ENCODE measurements at regions not wholly inside any gene's neighbourhood (a gene's known extent, or its start where the extent isn't known, plus 50 kb on each side); places are given as distances from the start of the nearest gene placed in this dataset.

DNA sequence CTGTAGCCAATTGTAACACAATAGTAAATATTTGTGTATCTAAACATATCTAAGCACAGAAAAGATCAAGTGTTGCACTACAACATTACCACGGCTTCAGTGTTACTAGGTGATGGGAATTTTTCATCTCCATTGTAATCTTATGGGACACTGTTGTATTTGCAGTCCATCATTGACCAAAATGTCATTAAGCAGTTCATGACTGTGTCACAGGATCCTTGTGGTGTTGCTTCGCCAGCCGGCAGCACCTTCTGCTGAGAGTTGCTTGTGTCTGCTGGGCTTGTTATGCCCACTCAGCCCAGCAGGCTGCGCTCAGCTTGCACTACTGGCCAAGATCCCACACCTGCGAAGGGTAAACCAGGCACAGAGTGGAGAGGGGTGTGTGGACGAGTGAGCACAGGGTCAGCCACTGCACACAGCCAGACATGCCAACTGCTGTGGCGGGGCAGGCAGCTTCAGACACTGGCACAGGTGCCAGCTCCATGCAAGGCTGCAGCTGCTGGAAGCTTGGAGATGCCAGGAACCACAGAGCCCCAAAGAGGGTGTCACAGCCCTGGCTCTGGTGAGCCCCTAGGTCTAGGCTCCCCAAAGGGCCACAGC, 273.7 kb downstream of the CETN3 start:
- Histone ChIP-seq H2AFZ (ENCODE audit: low read depth, low read length) (no peak overlapping the region), H3K36me3 (ENCODE audit: insufficient read depth, low read length) (no peaks in the 10 kb centered on the region), H3K9me3 (ENCODE audit: low read length) (no peaks in the 10 kb centered on the region), H3K27ac (ENCODE audit: low read length) (no peak overlapping the region), H3K79me2 (replicated peaks; ENCODE audit: insufficient read depth, low read length) (no peaks in the 10 kb centered on the region), H3K4me2 (ENCODE audit: low read length) (no peak overlapping the region), H3F3A (ENCODE audit: insufficient read depth, low read length, poor library complexity, severe bottlenecking) (no peaks in the 10 kb centered on the region), H4K20me1 (ENCODE audit: insufficient read depth) (no peaks in the 10 kb centered on the region), H3K4me3 (ENCODE audit: low read length) (no peak overlapping the region), H3K9me2 (ENCODE audit: insufficient read depth, low read length) (no peaks in the 10 kb centered on the region), H3K9ac (ENCODE audit: low read length) (no peak overlapping the region), H3K27me3 (ENCODE audit: insufficient read depth, low read depth, low read length) (no peaks in the 10 kb centered on the region)
- TF ChIP-seq, protein P1, sequence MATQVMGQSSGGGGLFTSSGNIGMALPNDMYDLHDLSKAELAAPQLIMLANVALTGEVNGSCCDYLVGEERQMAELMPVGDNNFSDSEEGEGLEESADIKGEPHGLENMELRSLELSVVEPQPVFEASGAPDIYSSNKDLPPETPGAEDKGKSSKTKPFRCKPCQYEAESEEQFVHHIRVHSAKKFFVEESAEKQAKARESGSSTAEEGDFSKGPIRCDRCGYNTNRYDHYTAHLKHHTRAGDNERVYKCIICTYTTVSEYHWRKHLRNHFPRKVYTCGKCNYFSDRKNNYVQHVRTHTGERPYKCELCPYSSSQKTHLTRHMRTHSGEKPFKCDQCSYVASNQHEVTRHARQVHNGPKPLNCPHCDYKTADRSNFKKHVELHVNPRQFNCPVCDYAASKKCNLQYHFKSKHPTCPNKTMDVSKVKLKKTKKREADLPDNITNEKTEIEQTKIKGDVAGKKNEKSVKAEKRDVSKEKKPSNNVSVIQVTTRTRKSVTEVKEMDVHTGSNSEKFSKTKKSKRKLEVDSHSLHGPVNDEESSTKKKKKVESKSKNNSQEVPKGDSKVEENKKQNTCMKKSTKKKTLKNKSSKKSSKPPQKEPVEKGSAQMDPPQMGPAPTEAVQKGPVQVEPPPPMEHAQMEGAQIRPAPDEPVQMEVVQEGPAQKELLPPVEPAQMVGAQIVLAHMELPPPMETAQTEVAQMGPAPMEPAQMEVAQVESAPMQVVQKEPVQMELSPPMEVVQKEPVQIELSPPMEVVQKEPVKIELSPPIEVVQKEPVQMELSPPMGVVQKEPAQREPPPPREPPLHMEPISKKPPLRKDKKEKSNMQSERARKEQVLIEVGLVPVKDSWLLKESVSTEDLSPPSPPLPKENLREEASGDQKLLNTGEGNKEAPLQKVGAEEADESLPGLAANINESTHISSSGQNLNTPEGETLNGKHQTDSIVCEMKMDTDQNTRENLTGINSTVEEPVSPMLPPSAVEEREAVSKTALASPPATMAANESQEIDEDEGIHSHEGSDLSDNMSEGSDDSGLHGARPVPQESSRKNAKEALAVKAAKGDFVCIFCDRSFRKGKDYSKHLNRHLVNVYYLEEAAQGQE (IDR thresholded peaks at IDR 0.05; ENCODE audit: borderline replicate concordance), result no peak
- TF ChIP-seq MXI1 (conservative IDR thresholded peaks at IDR 0.05; ENCODE audit: poor library complexity, severe bottlenecking), result no peak
- TF ChIP-seq RAD21 (conservative IDR thresholded peaks at IDR 0.05), result no peak
- TF ChIP-seq POLR2AphosphoS5 (IDR thresholded peaks at IDR 0.05), result no peak
- no peak for TF ChIP-seq SMC3 (conservative IDR thresholded peaks at IDR 0.05; ENCODE audit: poor library complexity)
- no peak for TF ChIP-seq EZH2 (IDR thresholded peaks at IDR 0.05; ENCODE audit: borderline replicate concordance, insufficient read depth, low read length, poor library complexity, severe bottlenecking)
- no peak for TF ChIP-seq EP300 (conservative IDR thresholded peaks at IDR 0.05; ENCODE audit: poor library complexity, severe bottlenecking)
- TF ChIP-seq, protein P2, sequence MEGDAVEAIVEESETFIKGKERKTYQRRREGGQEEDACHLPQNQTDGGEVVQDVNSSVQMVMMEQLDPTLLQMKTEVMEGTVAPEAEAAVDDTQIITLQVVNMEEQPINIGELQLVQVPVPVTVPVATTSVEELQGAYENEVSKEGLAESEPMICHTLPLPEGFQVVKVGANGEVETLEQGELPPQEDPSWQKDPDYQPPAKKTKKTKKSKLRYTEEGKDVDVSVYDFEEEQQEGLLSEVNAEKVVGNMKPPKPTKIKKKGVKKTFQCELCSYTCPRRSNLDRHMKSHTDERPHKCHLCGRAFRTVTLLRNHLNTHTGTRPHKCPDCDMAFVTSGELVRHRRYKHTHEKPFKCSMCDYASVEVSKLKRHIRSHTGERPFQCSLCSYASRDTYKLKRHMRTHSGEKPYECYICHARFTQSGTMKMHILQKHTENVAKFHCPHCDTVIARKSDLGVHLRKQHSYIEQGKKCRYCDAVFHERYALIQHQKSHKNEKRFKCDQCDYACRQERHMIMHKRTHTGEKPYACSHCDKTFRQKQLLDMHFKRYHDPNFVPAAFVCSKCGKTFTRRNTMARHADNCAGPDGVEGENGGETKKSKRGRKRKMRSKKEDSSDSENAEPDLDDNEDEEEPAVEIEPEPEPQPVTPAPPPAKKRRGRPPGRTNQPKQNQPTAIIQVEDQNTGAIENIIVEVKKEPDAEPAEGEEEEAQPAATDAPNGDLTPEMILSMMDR (IDR thresholded peaks at IDR 0.05; ENCODE audit: poor library complexity, severe bottlenecking), result no peak
- no peak for TF ChIP-seq TAF1 (IDR thresholded peaks at IDR 0.05; ENCODE audit: low read depth)

DNA sequence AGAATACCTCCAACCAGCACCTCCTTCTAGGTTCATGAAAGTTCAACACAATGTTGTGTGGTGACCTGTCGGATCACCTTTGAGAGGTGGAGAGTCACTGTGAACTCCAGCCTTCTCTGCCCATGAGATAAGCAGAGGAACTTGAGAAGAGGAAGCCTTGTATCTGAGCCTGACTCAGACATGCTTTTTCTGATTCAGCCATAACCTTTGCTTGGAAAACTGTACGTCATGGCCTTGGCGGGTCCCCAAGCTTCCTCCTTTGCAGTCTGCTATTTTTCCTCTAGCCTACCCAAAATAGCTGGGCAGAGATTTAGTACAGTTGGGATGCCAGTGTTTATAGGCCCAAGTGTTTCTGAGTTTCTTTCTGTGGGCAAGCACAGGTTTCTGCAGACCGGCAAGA, 274.7 kb downstream of the CETN3 start:
- no peaks in the 10 kb centered on the region for H4K20me1 ChIP-seq (ENCODE audit: insufficient read depth)
- H3K27ac ChIP-seq (ENCODE audit: low read length), result no peak overlapping the region
- TF ChIP-seq, protein P1 (IDR thresholded peaks at IDR 0.05; ENCODE audit: borderline replicate concordance), result no peak
- no peak for TF ChIP-seq MXI1 (conservative IDR thresholded peaks at IDR 0.05; ENCODE audit: poor library complexity, severe bottlenecking)
- TF ChIP-seq SMC3 (conservative IDR thresholded peaks at IDR 0.05; ENCODE audit: poor library complexity), result no peak
- no peak for TF ChIP-seq RAD21 (conservative IDR thresholded peaks at IDR 0.05)
- no peak for TF ChIP-seq EP300 (conservative IDR thresholded peaks at IDR 0.05; ENCODE audit: poor library complexity, severe bottlenecking)
- TF ChIP-seq EZH2 (IDR thresholded peaks at IDR 0.05; ENCODE audit: borderline replicate concordance, insufficient read depth, low read length, poor library complexity, severe bottlenecking), result no peak
- TF ChIP-seq, protein P2 (IDR thresholded peaks at IDR 0.05; ENCODE audit: poor library complexity, severe bottlenecking), result no peak
- TF ChIP-seq POLR2AphosphoS5 (IDR thresholded peaks at IDR 0.05), result no peak
- no peak for TF ChIP-seq TAF1 (IDR thresholded peaks at IDR 0.05; ENCODE audit: low read depth)
- no peaks in the 10 kb centered on the region for H3K36me3 ChIP-seq (ENCODE audit: insufficient read depth, low read length)
- H3K9ac ChIP-seq (ENCODE audit: low read length), result no peak overlapping the region
- no peaks in the 10 kb centered on the region for H3F3A ChIP-seq (ENCODE audit: insufficient read depth, low read length, poor library complexity, severe bottlenecking)
- no peak overlapping the region for H3K4me3 ChIP-seq (ENCODE audit: low read length)
- H3K27me3 ChIP-seq (ENCODE audit: insufficient read depth, low read depth, low read length), result no peaks in the 10 kb centered on the region
- no peaks in the 10 kb centered on the region for H3K9me3 ChIP-seq (ENCODE audit: low read length)
- no peak overlapping the region for H3K4me2 ChIP-seq (ENCODE audit: low read length)
- no peaks in the 10 kb centered on the region for H3K9me2 ChIP-seq (ENCODE audit: insufficient read depth, low read length)
- H2AFZ ChIP-seq (ENCODE audit: low read depth, low read length), result no peak overlapping the region
- no peaks in the 10 kb centered on the region for H3K79me2 ChIP-seq (replicated peaks; ENCODE audit: insufficient read depth, low read length)

Data from neural cell (in vitro differentiated cells).